Thymus (tissue), 11 donors: ENCODE measurements at regions not wholly inside any gene's neighbourhood (a gene's known extent, or its start where the extent isn't known, plus 50 kb on each side); places are given as distances from the start of the nearest gene placed in this dataset.
"Not testable (repeated sequence)": the region's sequence is repeated elsewhere in the genome, so short reads cannot be mapped to it uniquely, and the experiment has no call there.

ENCODE experiments used
- DNase-seq, 9 donors: peaks; one replicate each; pipeline ENCODE4 v3.0.0-alpha.2; 2013; ENCODE audit warnings: low spot score in 9 of 9, low read depth in 6 of 9, missing footprints in 1 of 9
- H3K27ac ChIP-seq, 2 donors: one replicate each; pipeline ENCODE4 v1.5.1; 2013; ENCODE audit warnings: control low read depth in 1 of 2, low read depth in 1 of 2, low read length in 1 of 2, mild to moderate bottlenecking in 1 of 2, moderate library complexity in 1 of 2
- H3K27me3 ChIP-seq, 2 donors: one replicate each; pipeline ENCODE4 v1.5.1; 2013; ENCODE audit warnings: low read length in 1 of 2; ENCODE audit not compliant: control insufficient read depth in 2 of 2, insufficient read depth in 1 of 2
- H3K36me3 ChIP-seq, 2 donors: one replicate each; pipeline ENCODE4 v1.5.1; 2013; ENCODE audit warnings: low read length in 1 of 2, mild to moderate bottlenecking in 1 of 2, moderate library complexity in 1 of 2; ENCODE audit not compliant: control insufficient read depth in 2 of 2, insufficient read depth in 2 of 2
- H3K4me1 ChIP-seq, 2 donors: one replicate each; pipeline ENCODE4 v1.5.1; 2013; ENCODE audit warnings: low read length in 2 of 2; ENCODE audit not compliant: control insufficient read depth in 2 of 2, insufficient read depth in 2 of 2
- H3K4me3 ChIP-seq, 2 donors: one replicate each; pipeline ENCODE4 v1.5.1; 2013; ENCODE audit warnings: low read length in 2 of 2, control low read depth in 1 of 2, mild to moderate bottlenecking in 1 of 2
- H3K9me3 ChIP-seq, 2 donors: one replicate each; pipeline ENCODE4 v1.5.1; 2013; ENCODE audit warnings: low read length in 1 of 2, mild to moderate bottlenecking in 1 of 2; ENCODE audit not compliant: control insufficient read depth in 2 of 2, insufficient read depth in 1 of 2
- WGBS: extraction: QIAGEN DNeasy Blood & Tissue Kit; methylation state at CpG from one replicate; pipeline ENCODE4 v1.1.7; 2013; 5-methylcytosine and 5-hydroxymethylcytosine counted together
- donor health status: healthy.

GRCh38 chrX:65451663-65452062, 82.9 kb downstream of the LAS1L start:
- no peaks in the 10 kb centered on the region for H3K27me3 ChIP-seq
- DNase-seq = peak in 6 of 9 donors; percentile 0 to 40 (median 14)
- H3K9me3 ChIP-seq = no peaks in the 10 kb centered on the region
- H3K36me3 ChIP-seq = no peaks in the 10 kb centered on the region
- H3K4me1 ChIP-seq = no peaks in the 10 kb centered on the region
- no peak overlapping the region for H3K27ac ChIP-seq
- WGBS = 50% methylated on average over 2 of the region's 2 CpGs
- no peak overlapping the region for H3K4me3 ChIP-seq

- Histone ChIP-seq H3K4me1 (no peaks in the 10 kb centered on the region), H3K4me3 (no peak overlapping the region), H3K27ac (no peak overlapping the region), H3K27me3 (no peaks in the 10 kb centered on the region), H3K36me3 (no peaks in the 10 kb centered on the region), H3K9me3 (peaks cover 0 to 7% of the 10 kb centered on the region in 2 donors)
- DNase-seq = no peak
- WGBS = 93% methylated on average over 2 of the region's 2 CpGs
These were observed 114.4 kb downstream of the LAS1L start for GRCh38 chrX:65420154-65420553.

GRCh38 chrX:65407662-65408061, 126.9 kb downstream of the LAS1L start:
- not testable (repeated sequence) for H3K9me3 ChIP-seq, H3K36me3 ChIP-seq, H3K4me1 ChIP-seq, DNase-seq, H3K27ac ChIP-seq
- peak overlapping the region in 1 of 2 donors; percentile 23 for H3K4me3 ChIP-seq
- H3K27me3 ChIP-seq = peaks cover 4 to 20% of the 10 kb centered on the region in 2 donors
- WGBS = 5% methylated on average over 48 of the region's 48 CpGs

- 2% methylated on average over 53 of the region's 63 CpGs for WGBS
- peak in 1 of 9 donors; percentile 13 for DNase-seq
- Histone ChIP-seq H3K4me1 (no peaks in the 10 kb centered on the region), H3K36me3 (no peaks in the 10 kb centered on the region), H3K27ac (no peak overlapping the region), H3K27me3 (peaks cover 4 to 20% of the 10 kb centered on the region in 2 donors), H3K9me3 (no peaks in the 10 kb centered on the region), H3K4me3 (peak overlapping the region in 1 of 2 donors; percentile 23)
These were observed 127.4 kb downstream of the LAS1L start for GRCh38 chrX:65407157-65407626.

GRCh38 chrX:65406532-65406931, 128.1 kb downstream of the LAS1L start:
- H3K36me3 ChIP-seq = no peaks in the 10 kb centered on the region
- peak overlapping the region in 1 of 2 donors; percentile 23 for H3K4me3 ChIP-seq
- H3K9me3 ChIP-seq = no peaks in the 10 kb centered on the region
- DNase-seq = peak in 5 of 9 donors; percentile 3 to 42 (median 9)
- peaks cover 4 to 20% of the 10 kb centered on the region in 2 donors for H3K27me3 ChIP-seq
- under 1% methylated on average over 52 of the region's 52 CpGs for WGBS
- no peaks in the 10 kb centered on the region for H3K4me1 ChIP-seq
- H3K27ac ChIP-seq = no peak overlapping the region

- H3K9me3 ChIP-seq = no peaks in the 10 kb centered on the region
- H3K27me3 ChIP-seq = no peaks in the 10 kb centered on the region
- no peak overlapping the region for H3K27ac ChIP-seq
- H3K4me1 ChIP-seq = no peaks in the 10 kb centered on the region
- DNase-seq = no peak
- WGBS = 97% methylated on average over 21 of the region's 21 CpGs
- no peak overlapping the region for H3K4me3 ChIP-seq
- no peaks in the 10 kb centered on the region for H3K36me3 ChIP-seq
These were observed 142.3 kb downstream of the LAS1L start for GRCh38 chrX:65392284-65392683.

GRCh38 chrX:65389120-65389519, 145.5 kb downstream of the LAS1L start:
- H3K4me3 ChIP-seq, H3K9me3 ChIP-seq, H3K4me1 ChIP-seq, H3K27me3 ChIP-seq, DNase-seq, H3K36me3 ChIP-seq, H3K27ac ChIP-seq: not testable (repeated sequence)
- WGBS = 96% methylated on average over 8 of the region's 8 CpGs
